Stimulated activated naive B cell treated with anti-CD40 and anti-IgM and Interleukin-4, amounts not matched to agents 10 μg/mL and 1 μg/mL and 100 μg/mL, for 72 hours (primary cell): ENCODE measurements at regions not wholly inside any gene's neighbourhood (a gene's known extent, or its start where the extent isn't known, plus 50 kb on each side); places are given as distances from the start of the nearest gene placed in this dataset.

ENCODE experiments used
- ATAC-seq, 2 donors: fragments of 150-1000 bp; cut with Tn5 transposase; replicated peaks; 2 replicates each; pipeline ENCODE4 v1.10.0; 2021; ENCODE audit warnings: moderate library complexity in 1 of 2
- DNase-seq: peaks from one replicate; pipeline ENCODE4 v3.0.0; 2021
- H3K27ac Mint-ChIP-seq: one replicate; pipeline ENCODE4 v1.8.0; 2022; ENCODE audit warnings: mild to moderate bottlenecking, mixed read lengths
- H3K27me3 Mint-ChIP-seq, 2 donors: one replicate each; pipeline ENCODE4 v1.8.0; 2022; ENCODE audit warnings: mixed read lengths in 2 of 2
- H3K36me3 Mint-ChIP-seq, 2 donors: one replicate each; pipeline ENCODE4 v1.8.0; 2022; ENCODE audit warnings: mixed read lengths in 2 of 2, mild to moderate bottlenecking in 1 of 2
- H3K4me1 Mint-ChIP-seq, 2 donors: one replicate each; pipeline ENCODE4 v1.8.0; 2022; ENCODE audit warnings: mixed read lengths in 2 of 2, mild to moderate bottlenecking in 1 of 2
- H3K4me3 Mint-ChIP-seq, 2 donors: one replicate each; pipeline ENCODE4 v1.8.0; 2022; ENCODE audit warnings: mild to moderate bottlenecking in 2 of 2, mixed read lengths in 2 of 2, moderate library complexity in 1 of 2
- H3K9me3 Mint-ChIP-seq, 2 donors: one replicate each; pipeline ENCODE4 v1.8.0; 2022; ENCODE audit warnings: mixed read lengths in 2 of 2, mild to moderate bottlenecking in 1 of 2

- H3K9me3 Mint-ChIP-seq: no peaks in the 10 kb centered on the region
- ATAC-seq (no peak), DNase-seq (no peak)
- no peak overlapping the region for H3K4me3 Mint-ChIP-seq
- H3K4me1 Mint-ChIP-seq: no peaks in the 10 kb centered on the region
- H3K27ac Mint-ChIP-seq: no peak overlapping the region
- peaks cover 0 to 6% of the 10 kb centered on the region in 2 donors for H3K27me3 Mint-ChIP-seq
- no peaks in the 10 kb centered on the region for H3K36me3 Mint-ChIP-seq
Observed at GRCh38 chr3:180548050-180548449, 53.9 kb upstream of the TTC14 start.
